ENCODE measurements at regions not wholly inside any gene's neighbourhood (a gene's known extent, or its start where the extent isn't known, plus 50 kb on each side); places are given as distances from the start of the nearest gene placed in this dataset.

DNA sequence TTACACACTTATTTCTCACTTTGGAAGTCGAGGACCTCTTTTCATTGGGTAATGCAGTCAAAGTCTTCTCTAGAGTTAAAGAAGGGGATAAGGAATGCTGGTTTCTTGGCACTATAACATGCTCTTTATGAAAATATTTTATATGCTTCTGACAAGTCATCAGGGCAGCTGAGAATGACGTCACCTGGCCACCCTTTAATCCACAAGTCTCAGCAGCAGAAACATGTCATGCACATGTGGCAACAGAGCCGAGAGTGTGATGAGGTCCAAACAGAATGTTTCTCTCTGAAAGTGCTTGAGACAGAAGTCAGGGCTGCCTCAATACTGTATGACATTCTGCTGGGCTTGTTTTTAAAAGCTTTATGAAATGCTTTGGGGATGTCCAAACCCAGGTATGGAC is 63.5 kb upstream of the C10orf90 start (continued):
- TF ChIP-seq, protein P1, sequence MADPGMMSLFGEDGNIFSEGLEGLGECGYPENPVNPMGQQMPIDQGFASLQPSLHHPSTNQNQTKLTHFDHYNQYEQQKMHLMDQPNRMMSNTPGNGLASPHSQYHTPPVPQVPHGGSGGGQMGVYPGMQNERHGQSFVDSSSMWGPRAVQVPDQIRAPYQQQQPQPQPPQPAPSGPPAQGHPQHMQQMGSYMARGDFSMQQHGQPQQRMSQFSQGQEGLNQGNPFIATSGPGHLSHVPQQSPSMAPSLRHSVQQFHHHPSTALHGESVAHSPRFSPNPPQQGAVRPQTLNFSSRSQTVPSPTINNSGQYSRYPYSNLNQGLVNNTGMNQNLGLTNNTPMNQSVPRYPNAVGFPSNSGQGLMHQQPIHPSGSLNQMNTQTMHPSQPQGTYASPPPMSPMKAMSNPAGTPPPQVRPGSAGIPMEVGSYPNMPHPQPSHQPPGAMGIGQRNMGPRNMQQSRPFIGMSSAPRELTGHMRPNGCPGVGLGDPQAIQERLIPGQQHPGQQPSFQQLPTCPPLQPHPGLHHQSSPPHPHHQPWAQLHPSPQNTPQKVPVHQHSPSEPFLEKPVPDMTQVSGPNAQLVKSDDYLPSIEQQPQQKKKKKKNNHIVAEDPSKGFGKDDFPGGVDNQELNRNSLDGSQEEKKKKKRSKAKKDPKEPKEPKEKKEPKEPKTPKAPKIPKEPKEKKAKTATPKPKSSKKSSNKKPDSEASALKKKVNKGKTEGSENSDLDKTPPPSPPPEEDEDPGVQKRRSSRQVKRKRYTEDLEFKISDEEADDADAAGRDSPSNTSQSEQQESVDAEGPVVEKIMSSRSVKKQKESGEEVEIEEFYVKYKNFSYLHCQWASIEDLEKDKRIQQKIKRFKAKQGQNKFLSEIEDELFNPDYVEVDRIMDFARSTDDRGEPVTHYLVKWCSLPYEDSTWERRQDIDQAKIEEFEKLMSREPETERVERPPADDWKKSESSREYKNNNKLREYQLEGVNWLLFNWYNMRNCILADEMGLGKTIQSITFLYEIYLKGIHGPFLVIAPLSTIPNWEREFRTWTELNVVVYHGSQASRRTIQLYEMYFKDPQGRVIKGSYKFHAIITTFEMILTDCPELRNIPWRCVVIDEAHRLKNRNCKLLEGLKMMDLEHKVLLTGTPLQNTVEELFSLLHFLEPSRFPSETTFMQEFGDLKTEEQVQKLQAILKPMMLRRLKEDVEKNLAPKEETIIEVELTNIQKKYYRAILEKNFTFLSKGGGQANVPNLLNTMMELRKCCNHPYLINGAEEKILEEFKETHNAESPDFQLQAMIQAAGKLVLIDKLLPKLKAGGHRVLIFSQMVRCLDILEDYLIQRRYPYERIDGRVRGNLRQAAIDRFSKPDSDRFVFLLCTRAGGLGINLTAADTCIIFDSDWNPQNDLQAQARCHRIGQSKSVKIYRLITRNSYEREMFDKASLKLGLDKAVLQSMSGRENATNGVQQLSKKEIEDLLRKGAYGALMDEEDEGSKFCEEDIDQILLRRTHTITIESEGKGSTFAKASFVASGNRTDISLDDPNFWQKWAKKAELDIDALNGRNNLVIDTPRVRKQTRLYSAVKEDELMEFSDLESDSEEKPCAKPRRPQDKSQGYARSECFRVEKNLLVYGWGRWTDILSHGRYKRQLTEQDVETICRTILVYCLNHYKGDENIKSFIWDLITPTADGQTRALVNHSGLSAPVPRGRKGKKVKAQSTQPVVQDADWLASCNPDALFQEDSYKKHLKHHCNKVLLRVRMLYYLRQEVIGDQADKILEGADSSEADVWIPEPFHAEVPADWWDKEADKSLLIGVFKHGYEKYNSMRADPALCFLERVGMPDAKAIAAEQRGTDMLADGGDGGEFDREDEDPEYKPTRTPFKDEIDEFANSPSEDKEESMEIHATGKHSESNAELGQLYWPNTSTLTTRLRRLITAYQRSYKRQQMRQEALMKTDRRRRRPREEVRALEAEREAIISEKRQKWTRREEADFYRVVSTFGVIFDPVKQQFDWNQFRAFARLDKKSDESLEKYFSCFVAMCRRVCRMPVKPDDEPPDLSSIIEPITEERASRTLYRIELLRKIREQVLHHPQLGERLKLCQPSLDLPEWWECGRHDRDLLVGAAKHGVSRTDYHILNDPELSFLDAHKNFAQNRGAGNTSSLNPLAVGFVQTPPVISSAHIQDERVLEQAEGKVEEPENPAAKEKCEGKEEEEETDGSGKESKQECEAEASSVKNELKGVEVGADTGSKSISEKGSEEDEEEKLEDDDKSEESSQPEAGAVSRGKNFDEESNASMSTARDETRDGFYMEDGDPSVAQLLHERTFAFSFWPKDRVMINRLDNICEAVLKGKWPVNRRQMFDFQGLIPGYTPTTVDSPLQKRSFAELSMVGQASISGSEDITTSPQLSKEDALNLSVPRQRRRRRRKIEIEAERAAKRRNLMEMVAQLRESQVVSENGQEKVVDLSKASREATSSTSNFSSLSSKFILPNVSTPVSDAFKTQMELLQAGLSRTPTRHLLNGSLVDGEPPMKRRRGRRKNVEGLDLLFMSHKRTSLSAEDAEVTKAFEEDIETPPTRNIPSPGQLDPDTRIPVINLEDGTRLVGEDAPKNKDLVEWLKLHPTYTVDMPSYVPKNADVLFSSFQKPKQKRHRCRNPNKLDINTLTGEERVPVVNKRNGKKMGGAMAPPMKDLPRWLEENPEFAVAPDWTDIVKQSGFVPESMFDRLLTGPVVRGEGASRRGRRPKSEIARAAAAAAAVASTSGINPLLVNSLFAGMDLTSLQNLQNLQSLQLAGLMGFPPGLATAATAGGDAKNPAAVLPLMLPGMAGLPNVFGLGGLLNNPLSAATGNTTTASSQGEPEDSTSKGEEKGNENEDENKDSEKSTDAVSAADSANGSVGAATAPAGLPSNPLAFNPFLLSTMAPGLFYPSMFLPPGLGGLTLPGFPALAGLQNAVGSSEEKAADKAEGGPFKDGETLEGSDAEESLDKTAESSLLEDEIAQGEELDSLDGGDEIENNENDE (IDR thresholded peaks at IDR 0.05; ENCODE audit: insufficient replicate concordance, low read length): no peak
- no peak for TF ChIP-seq TAF1 (IDR thresholded peaks at IDR 0.05; ENCODE audit: low read depth, low read length)
- TF ChIP-seq, protein P2, sequence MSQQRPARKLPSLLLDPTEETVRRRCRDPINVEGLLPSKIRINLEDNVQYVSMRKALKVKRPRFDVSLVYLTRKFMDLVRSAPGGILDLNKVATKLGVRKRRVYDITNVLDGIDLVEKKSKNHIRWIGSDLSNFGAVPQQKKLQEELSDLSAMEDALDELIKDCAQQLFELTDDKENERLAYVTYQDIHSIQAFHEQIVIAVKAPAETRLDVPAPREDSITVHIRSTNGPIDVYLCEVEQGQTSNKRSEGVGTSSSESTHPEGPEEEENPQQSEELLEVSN (IDR thresholded peaks at IDR 0.05): no peak
- TF ChIP-seq HDAC6 (IDR thresholded peaks at IDR 0.05; ENCODE audit: low read depth, low read length): no peak
- no peak for TF ChIP-seq RXRA (IDR thresholded peaks at IDR 0.05; ENCODE audit: insufficient read depth, low read depth, low read length)
- no peak for TF ChIP-seq POLR2A (IDR thresholded peaks at IDR 0.05; ENCODE audit: control extremely low read depth in 1 of 2, low read depth in 2 of 2, low read length in 2 of 2)
- TF ChIP-seq TCF12 (IDR thresholded peaks at IDR 0.05; ENCODE audit: low read depth, low read length): no peak
- TF ChIP-seq HDAC2 (IDR thresholded peaks at IDR 0.05; ENCODE audit: borderline replicate concordance in 1 of 2, low read depth in 2 of 2, low read length in 2 of 2): no peak
- TF ChIP-seq CREB1 (IDR thresholded peaks at IDR 0.05): no peak
- no peak for TF ChIP-seq CHD1 (IDR thresholded peaks at IDR 0.05; ENCODE audit: low read depth, low read length)

All from H1 (cell line).